Keratinocyte (primary cell): ENCODE measurements at regions not wholly inside any gene's neighbourhood (a gene's known extent, or its start where the extent isn't known, plus 50 kb on each side); places are given as distances from the start of the nearest gene placed in this dataset.

ENCODE experiments used
- DNase-seq: peaks from one replicate; pipeline ENCODE4 v3.0.0-alpha.2; 2011; ENCODE audit warnings: low read depth, missing footprints, low spot score
- FAIRE-seq: peaks from 2 replicates; lab custom pipeline; 2011; peaks lifted over from hg19 to GRCh38; lab: Jason Lieb, UNC
- H2AFZ ChIP-seq: 2 replicates; pipeline ENCODE4 v1.6.0; 2012; ENCODE audit warnings: low read length, control low read depth, inconsistent platforms; ENCODE audit not compliant: control insufficient read depth
- H3K27ac ChIP-seq: 2 replicates; pipeline ENCODE4 v1.5.1; 2011; ENCODE audit warnings: low read length; ENCODE audit not compliant: control insufficient read depth, insufficient read depth
- H3K27me3 ChIP-seq: 3 replicates; pipeline ENCODE4 v1.6.0; 2011; ENCODE audit warnings: low read length; ENCODE audit not compliant: control insufficient read depth, insufficient read depth; ENCODE audit errors: extremely low read depth
- H3K36me3 ChIP-seq, 2 experiments: 2 replicates in 1 of 2; 3 replicates in 1 of 2; pipeline ENCODE4 v1.5.1; 2011; ENCODE audit warnings: low read length in 2 of 2, mild to moderate bottlenecking in 1 of 2; ENCODE audit not compliant: control insufficient read depth in 2 of 2, insufficient read depth in 2 of 2; ENCODE audit errors: extremely low read depth in 1 of 2
- H3K4me1 ChIP-seq: 3 replicates; pipeline ENCODE4 v1.5.1; 2011; ENCODE audit warnings: low read length; ENCODE audit not compliant: control insufficient read depth, insufficient read depth; ENCODE audit errors: extremely low read depth
- H3K4me2 ChIP-seq: 3 replicates; pipeline ENCODE4 v1.6.0; 2011; ENCODE audit warnings: low read depth, low read length; ENCODE audit not compliant: control insufficient read depth, insufficient read depth; ENCODE audit errors: extremely low read depth
- H3K4me3 ChIP-seq, 3 experiments: fragments of 200-600 bp in 1 of 3; sonication (generic) in 1 of 3; 2 replicates in 2 of 3; 3 replicates in 1 of 3; pipeline ENCODE4 v1.5.1; 2011 to 2016; ENCODE audit warnings: low read length in 3 of 3, mild to moderate bottlenecking in 3 of 3, control low read depth in 2 of 3, inconsistent platforms in 1 of 3, low read depth in 1 of 3, mixed read lengths in 1 of 3, mixed run types in 1 of 3, moderate library complexity in 1 of 3; ENCODE audit not compliant: control insufficient read depth in 2 of 3, insufficient read depth in 2 of 3; ENCODE audit errors: extremely low read depth in 1 of 3
- H3K79me2 ChIP-seq: 2 replicates; pipeline ENCODE4 v1.6.0; 2012; ENCODE audit warnings: low read length; ENCODE audit not compliant: control insufficient read depth, insufficient read depth
- H3K9ac ChIP-seq: 3 replicates; pipeline ENCODE4 v1.6.0; 2011; ENCODE audit warnings: low read length; ENCODE audit not compliant: control insufficient read depth, insufficient read depth; ENCODE audit errors: extremely low read depth
- H3K9me1 ChIP-seq: 3 replicates; pipeline ENCODE4 v1.6.0; 2011; ENCODE audit warnings: low read length; ENCODE audit not compliant: control insufficient read depth, insufficient read depth; ENCODE audit errors: extremely low read depth
- H3K9me3 ChIP-seq: 2 replicates; pipeline ENCODE4 v1.5.1; 2012; ENCODE audit warnings: low read depth, low read length; ENCODE audit not compliant: control insufficient read depth
- H4K20me1 ChIP-seq: 3 replicates; pipeline ENCODE4 v1.6.0; 2011; ENCODE audit warnings: low read length; ENCODE audit not compliant: control insufficient read depth, insufficient read depth; ENCODE audit errors: extremely low read depth
- EZH2 ChIP-seq: IDR thresholded peaks from one replicate; pipeline ENCODE4 v1.6.1; 2012; ENCODE audit warnings: inconsistent platforms, mild to moderate bottlenecking, low read length, moderate library complexity
- dilution Hi-C: fragments of 300-500 bp; cut with MboI; formaldehyde crosslinking; loops from one replicate; pipeline ENCODE4 v1.7.0; 2020; ENCODE audit warnings: low sequenced_read_pairs; ENCODE audit not compliant: extremely low pct_ligation_motif_present
- TF ChIP-seq, protein P1 (sequence below), 3 experiments: IDR thresholded peaks in 1 of 3; conservative IDR thresholded peaks in 1 of 3; optimal IDR thresholded peaks in 1 of 3; 2 replicates in 2 of 3; 3 replicates in 1 of 3; pipeline versions ENCODE3 to v1.5.1; 2011; ENCODE audit warnings: low read length in 3 of 3, mild to moderate bottlenecking in 3 of 3, moderate library complexity in 2 of 3, control low read depth in 1 of 3, inconsistent platforms in 1 of 3; ENCODE audit not compliant: insufficient read depth in 2 of 3; ENCODE audit errors: extremely low read depth in 1 of 3

DNA sequence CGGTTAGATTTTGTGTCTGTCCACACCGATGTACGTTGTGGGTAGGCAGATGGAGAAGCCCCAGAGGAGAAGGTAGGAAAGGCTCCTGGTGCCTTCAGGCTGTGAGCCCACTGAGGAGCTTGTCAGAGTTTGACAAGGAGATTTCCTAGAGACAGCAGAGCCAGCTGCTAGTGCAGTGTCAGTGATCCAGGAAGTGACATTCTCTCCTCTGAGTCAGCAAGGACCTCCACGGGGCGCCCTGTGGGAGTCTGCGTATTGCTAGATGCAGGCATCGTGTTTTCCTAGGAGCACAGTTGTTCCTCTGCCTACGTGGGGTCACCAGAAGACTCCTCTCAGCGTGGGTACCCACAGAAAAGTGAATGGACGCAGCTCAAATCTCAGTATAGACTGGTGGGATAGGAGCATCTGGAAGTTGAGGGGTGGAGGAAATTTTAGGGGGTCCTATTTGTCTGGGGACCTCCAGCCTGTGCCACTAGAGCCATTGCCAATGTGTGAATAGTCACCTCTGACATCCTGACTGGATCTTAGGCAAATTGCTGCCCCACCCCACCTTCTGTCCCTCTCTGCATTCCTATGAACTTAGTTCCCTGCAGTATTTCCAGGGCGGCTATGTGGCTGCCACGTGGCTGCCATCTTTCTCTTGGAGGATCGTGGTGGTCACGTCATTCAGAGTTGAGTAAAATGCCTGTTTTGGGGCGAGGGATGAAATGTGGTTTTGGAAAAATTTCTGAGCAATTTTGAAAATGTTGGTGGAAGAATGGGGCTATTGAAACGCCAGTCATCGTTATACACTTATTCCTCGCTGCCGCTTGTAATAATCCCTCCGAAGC, 84.8 kb upstream of the KLHL25 start:
- DNase-seq, result no peak
- Histone ChIP-seq H3K4me1 (no peaks in the 10 kb centered on the region), H3K36me3 (no peaks in the 10 kb centered on the region), H3K79me2 (no peaks in the 10 kb centered on the region), H3K9me3 (no peaks in the 10 kb centered on the region), H3K27me3 (no peaks in the 10 kb centered on the region), H3K4me2 (no peak overlapping the region), H3K9ac (no peak overlapping the region), H3K27ac (no peak overlapping the region), H3K9me1 (no peaks in the 10 kb centered on the region), H4K20me1 (no peaks in the 10 kb centered on the region), H2AFZ (no peak overlapping the region), H3K4me3 (no peak overlapping the region)
- dilution Hi-C loops, result no loop called here
- TF ChIP-seq, protein P1, sequence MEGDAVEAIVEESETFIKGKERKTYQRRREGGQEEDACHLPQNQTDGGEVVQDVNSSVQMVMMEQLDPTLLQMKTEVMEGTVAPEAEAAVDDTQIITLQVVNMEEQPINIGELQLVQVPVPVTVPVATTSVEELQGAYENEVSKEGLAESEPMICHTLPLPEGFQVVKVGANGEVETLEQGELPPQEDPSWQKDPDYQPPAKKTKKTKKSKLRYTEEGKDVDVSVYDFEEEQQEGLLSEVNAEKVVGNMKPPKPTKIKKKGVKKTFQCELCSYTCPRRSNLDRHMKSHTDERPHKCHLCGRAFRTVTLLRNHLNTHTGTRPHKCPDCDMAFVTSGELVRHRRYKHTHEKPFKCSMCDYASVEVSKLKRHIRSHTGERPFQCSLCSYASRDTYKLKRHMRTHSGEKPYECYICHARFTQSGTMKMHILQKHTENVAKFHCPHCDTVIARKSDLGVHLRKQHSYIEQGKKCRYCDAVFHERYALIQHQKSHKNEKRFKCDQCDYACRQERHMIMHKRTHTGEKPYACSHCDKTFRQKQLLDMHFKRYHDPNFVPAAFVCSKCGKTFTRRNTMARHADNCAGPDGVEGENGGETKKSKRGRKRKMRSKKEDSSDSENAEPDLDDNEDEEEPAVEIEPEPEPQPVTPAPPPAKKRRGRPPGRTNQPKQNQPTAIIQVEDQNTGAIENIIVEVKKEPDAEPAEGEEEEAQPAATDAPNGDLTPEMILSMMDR (optimal IDR thresholded peaks at IDR 0.05 in 1 of 3, IDR thresholded peaks at IDR 0.05 in 1 of 3, conservative IDR thresholded peaks at IDR 0.05 in 1 of 3; ENCODE audit: extremely low read depth in 1 of 3, insufficient read depth in 2 of 3, low read length in 3 of 3), result no peak
- TF ChIP-seq EZH2, result no peak
- no peak for FAIRE-seq

DNA sequence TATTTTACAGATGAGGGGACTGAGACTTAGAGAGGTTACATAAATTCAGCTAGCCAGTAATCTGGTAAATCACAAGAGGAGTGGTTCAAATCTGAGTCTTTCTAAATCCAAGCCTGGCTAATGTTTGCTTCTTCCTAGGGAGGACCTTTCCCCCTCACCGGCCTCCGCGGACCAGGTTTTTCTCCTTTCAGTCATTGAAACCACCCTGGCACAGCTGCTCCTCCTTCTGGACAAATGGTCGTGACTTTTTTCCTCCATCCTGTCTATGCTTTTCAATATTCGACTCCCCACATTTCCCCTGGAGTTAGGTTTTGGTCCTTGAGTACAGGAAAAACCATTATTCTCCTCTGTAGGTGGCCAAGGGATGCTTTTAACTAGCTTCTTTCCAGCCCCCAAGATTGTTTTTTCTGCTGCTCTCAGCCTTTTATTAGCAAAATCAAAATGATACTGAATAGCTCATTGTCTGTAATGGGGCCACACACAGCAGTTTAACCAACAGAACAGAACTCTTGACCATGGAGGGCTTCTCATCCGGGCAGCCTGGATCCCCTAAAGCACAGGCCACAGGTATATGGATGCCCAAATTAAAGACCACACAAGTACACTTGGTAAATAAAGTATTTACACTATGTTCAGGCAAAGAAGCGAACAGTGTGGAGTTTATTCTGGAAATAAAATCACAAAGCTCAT, 85.9 kb upstream of the KLHL25 start:
- Histone ChIP-seq H3K4me2 (no peak overlapping the region), H3K27ac (no peak overlapping the region), H3K79me2 (no peaks in the 10 kb centered on the region), H3K36me3 (no peaks in the 10 kb centered on the region), H3K27me3 (no peaks in the 10 kb centered on the region), H4K20me1 (no peaks in the 10 kb centered on the region), H3K9ac (no peak overlapping the region), H3K9me1 (no peaks in the 10 kb centered on the region), H3K9me3 (no peaks in the 10 kb centered on the region), H3K4me1 (no peaks in the 10 kb centered on the region), H2AFZ (no peak overlapping the region), H3K4me3 (no peak overlapping the region)
- dilution Hi-C loops, result no loop called here
- FAIRE-seq (no peak), DNase-seq (no peak)
- TF ChIP-seq, protein P1 (optimal IDR thresholded peaks at IDR 0.05 in 1 of 3, IDR thresholded peaks at IDR 0.05 in 1 of 3, conservative IDR thresholded peaks at IDR 0.05 in 1 of 3; ENCODE audit: extremely low read depth in 1 of 3, insufficient read depth in 2 of 3, low read length in 3 of 3), result no peak
- TF ChIP-seq EZH2, result no peak
